Peyer's patch (tissue), 4 donors: ENCODE measurements at regions not wholly inside any gene's neighbourhood (a gene's known extent, or its start where the extent isn't known, plus 50 kb on each side); places are given as distances from the start of the nearest gene placed in this dataset.

Experiments
- POLR2A ChIP-seq, 2 donors: fragments of 450-650 bp; IDR thresholded peaks; one replicate each; pipeline ENCODE4 v1.5.1; 2017; ENCODE audit warnings: antibody characterized with exemption in 2 of 2, mild to moderate bottlenecking in 2 of 2, moderate library complexity in 2 of 2
- TF ChIP-seq, protein P1 (sequence below), 6 experiments: fragments of 450-650 bp in 4 of 6; fragments of 200-600 bp in 2 of 6; sonication (generic) in 1 of 6; IDR thresholded peaks; one replicate each; pipeline ENCODE4 v1.5.1; 2017 to 2019; ENCODE audit warnings: antibody characterized with exemption in 6 of 6, mild to moderate bottlenecking in 3 of 6, moderate library complexity in 1 of 6

DNA sequence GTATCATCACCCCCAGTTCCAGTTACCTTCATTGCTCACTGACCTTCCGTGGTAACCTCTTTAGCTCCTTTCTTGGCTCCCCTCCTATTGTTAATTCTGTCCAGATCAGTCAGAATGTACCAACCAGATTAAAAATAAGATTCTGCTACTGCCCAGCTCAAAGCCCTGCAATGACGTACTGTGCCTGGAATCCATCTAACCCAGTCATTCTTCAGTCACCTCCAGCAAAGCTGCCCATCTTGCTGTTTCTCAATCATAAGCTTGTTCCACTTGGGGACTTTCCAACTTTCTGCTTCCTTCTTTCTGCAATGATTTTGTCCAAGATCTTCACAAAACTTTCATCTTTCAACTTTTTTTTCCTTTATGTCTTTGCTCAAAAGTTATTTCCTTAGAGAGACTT is 512.0 kb upstream of the ZNF385D start:
- no peak for TF ChIP-seq POLR2A (IDR thresholded peaks at IDR 0.05)
- TF ChIP-seq, protein P1, sequence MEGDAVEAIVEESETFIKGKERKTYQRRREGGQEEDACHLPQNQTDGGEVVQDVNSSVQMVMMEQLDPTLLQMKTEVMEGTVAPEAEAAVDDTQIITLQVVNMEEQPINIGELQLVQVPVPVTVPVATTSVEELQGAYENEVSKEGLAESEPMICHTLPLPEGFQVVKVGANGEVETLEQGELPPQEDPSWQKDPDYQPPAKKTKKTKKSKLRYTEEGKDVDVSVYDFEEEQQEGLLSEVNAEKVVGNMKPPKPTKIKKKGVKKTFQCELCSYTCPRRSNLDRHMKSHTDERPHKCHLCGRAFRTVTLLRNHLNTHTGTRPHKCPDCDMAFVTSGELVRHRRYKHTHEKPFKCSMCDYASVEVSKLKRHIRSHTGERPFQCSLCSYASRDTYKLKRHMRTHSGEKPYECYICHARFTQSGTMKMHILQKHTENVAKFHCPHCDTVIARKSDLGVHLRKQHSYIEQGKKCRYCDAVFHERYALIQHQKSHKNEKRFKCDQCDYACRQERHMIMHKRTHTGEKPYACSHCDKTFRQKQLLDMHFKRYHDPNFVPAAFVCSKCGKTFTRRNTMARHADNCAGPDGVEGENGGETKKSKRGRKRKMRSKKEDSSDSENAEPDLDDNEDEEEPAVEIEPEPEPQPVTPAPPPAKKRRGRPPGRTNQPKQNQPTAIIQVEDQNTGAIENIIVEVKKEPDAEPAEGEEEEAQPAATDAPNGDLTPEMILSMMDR (IDR thresholded peaks at IDR 0.05): no peak
